ENCODE measurements at regions not wholly inside any gene's neighbourhood (a gene's known extent, or its start where the extent isn't known, plus 50 kb on each side); places are given as distances from the start of the nearest gene placed in this dataset.
A peak's percentile ranks its signal among the peaks of the same experiment; 100 is the strongest.

GRCh38 chr4:3818371-3818770 lies 52.2 kb downstream of the ADRA2C start:
- peak; percentile 93 for DNase-seq

DNA sequence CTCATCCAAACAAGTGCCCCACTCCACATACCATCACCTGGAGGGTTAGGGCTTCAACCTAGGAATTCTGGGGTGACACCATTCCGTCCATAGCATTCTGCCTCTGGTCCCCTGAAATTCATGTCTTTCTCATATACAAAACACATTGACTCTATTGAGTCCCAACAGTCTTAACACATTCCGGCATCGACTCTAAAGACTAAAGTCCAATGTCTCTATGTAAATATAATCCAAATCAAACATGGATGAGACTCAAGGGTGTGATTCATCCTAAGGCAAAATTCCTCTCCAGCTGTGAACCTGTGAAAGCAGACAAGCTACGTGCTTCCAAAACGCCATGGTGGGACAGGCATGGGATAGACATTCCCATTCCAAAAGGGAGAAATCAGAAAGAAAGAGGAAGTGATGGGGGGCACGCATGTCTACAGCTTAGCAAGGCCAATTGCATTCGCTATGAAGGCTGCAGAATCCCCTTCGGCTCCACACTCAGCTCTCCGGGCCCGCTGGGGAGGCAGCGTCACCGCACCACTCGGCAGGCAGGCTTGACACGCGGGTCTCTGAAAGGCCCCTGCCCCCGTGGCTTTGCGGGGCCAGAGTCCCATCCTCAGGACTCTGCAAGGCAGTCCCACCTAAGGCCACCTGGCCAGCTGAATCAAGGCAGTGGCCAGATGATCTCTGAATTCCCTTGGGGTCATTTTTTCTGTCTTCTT lies 53.2 kb downstream of the ADRA2C start:
- no peak for DNase-seq

- DNase-seq, result no peak
These were observed 54.0 kb downstream of the ADRA2C start for GRCh38 chr4:3820016-3820805.

DNA sequence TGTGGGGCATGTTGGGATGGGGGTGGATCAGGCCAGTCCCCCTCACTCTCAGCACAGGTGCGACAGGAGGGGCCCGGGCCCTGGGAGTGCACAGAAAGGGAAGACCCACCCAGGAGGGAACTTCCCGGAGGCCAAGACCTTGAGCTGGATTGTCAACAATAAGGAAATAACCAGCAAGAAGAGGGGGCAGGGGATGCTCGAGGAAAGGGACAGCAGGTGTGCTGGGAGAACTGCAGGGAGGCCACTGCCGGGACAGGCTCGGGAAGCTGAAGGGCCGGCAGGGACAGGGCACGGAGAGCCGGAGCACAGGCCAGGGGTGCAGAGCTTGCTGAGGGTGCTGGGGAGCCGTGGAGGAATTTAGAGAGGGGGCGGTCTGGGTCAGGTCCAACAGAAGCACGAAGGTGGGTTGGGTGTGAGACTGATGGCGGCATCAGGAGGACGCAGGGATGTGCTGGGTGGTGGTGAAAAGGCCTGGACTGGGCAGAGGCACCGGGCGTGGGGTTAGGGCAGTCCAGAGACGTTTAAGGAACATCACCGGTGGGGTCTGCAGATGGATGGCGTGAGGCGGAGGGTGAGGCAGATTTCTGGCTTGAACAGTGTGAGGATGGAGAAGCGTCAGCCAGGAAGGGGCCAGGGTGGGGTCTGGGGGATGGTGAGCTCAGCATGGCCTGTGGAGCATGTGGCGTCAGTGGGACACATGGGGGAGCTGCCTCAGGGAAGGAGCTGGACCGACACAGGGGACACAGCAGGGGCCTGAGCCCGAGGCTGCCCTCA lies 54.8 kb downstream of the ADRA2C start:
- no peak for DNase-seq

- DNase-seq, result no peak
These were observed 55.5 kb downstream of the ADRA2C start for GRCh38 chr4:3821580-3822229.

GRCh38 chr4:3822230-3822947 lies 56.2 kb downstream of the ADRA2C start:
- DNase-seq, result no peak

- DNase-seq, result no peak
These were observed 57.5 kb downstream of the ADRA2C start for GRCh38 chr4:3823496-3824341.

DNA sequence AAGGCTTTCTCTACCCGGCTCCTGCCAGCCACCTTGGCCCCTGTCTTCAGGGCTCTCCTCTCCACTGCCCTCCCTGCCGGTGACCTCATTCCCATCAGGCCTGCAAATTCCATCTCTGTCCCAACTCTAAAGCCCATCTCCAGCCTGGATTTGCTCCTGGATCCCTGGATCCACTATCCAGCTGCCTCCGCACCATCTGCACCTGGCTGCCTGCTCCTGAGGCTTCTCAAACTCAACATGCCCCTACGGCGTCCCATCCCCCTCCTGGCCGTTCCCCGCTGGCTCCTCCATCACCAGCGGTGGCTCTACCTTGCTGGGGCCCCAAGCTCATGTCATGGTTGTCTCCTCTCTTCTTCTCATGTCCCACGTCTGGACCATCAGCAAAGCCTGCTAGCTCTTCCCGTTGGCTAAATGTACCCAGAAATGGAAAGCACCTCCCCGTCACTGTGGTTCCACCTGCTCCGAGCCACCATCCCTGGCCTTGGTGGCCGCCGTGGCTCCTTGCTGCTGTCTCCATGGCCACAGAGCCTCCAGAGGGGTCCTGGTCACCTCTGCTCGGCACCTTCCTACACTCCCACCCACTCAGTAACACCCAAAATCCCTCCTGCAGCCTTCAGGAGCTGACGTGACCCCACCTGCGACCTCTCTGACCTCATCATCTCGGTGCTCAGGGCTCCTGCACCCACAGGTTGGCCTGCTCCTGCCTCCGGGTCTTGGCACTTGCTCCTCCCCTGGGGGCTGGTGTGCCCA lies 58.5 kb downstream of the ADRA2C start:
- no peak for DNase-seq

GRCh38 chr4:3825530-3825929 lies 59.3 kb downstream of the ADRA2C start:
- DNase-seq, result no peak

DNA sequence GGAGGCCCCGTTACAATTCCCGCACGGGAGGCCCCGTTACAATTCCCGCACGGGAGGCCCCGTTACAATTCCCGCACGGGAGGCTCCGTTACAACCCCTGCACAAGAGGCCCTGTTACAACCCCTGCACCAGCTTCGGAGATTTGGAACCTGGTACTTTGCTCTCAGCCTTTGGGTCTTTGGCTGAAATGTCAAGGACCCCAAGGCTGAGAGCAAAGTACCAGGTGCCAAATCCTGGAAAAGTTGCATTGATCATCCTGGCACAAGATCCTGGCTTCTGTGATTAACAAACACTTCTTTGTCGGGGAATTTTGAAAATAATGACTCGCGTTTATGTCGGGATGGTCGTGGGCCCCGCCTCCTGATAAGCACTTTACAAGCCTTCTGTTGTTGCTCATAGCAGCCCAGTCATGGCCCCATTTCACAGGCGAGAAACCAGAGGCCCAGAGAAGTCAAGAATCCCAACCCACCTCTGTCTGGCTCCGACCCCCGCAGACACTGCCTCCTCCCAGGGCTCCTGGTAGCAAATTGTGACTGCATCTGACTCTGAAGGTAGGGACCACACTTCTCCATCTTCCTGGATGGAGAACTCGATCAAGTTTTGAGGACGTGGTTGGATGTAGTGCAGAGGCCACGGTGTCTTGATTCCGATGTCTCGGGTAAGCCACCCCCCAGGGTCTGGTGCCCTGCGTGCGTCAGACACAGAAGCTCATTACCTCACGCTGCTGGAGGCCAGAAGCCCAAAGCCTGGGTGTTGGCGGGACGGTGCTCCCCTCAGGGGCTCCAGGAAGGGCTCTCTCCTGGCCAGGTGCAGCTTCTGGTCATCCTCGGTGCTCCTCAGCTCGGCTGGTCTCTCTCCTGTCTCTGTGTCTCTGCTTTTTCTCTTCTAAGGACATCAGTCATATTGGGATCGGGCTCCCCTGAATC lies 60.3 kb downstream of the ADRA2C start:
- no peak for DNase-seq

- no peak for DNase-seq
These were observed 61.7 kb downstream of the ADRA2C start for GRCh38 chr4:3827616-3828492.

- no peak for DNase-seq
These were observed 62.4 kb downstream of the ADRA2C start for GRCh38 chr4:3828546-3828945.

GRCh38 chr4:3829211-3829955 lies 63.2 kb downstream of the ADRA2C start:
- no peak for DNase-seq

- DNase-seq, result no peak
These were observed 64.0 kb downstream of the ADRA2C start for GRCh38 chr4:3829956-3830773.

DNA sequence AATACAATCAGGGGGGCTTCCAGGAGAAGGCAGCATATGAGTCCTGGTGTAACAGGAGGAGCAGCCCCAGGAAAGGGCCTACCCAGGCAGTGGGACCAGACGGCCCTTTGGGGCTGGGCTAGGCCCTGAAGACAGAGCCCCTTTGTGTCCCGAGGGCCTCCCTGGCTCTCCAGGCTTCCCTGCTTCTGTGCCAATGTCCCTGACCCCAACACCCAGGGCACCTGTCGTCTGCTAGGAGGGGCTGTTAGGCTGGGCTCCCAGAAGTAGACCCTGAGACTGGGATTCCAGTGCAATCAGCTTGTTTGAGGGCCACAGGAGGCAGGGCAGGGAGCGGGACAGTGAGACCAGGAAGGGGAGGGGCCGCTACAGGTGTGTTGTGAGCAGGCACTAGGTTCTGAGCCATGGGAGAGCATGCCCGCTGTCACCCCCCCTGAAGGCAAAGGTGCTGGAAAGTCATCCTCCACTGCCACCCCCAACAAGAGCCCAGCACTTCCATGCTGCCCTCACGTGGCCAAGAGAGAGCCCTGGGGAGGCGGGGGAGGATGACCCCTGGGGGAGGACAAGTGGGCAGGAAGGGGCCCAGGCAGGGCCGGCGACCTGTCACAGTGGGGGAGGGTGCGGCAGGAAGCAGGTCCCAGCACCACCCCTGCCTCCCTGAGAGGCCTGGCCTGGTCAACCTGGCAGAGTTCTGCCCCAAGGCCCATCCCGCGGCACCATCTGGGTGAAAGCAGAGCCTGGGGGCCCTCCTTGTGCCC lies 64.8 kb downstream of the ADRA2C start:
- no peak for DNase-seq

DNA sequence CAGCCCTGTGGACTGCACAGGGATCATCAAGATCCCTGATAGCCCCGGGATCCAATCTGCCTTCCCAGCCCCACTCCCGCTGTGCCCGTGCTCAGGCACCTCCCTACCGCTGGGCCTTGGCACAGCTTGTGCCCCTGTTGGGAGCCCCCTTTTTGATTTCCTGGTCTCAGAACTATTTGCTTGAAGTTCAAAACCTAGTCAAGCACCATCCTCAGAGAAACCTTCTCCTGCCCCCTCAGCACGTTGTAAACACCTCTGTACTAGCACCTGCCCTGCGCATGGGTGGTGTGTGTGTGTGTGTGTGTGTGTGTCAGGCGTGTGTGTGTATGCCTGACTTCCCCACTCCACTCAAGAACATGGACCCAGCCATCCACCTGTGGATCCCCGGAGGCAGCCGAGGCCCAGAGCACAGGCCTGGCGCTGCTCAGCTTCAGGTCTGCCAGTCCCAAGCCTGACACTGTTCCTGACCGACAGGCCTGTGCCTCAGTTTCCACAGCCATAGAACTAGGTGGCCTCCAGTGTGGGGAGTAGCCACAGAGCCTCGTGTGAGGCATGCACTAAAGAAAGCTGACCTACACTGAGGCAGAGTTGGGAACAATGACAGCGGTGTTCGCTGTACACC lies 65.5 kb downstream of the ADRA2C start:
- DNase-seq, result no peak
